ENCODE measurements at regions not wholly inside any gene's neighbourhood (a gene's known extent, or its start where the extent isn't known, plus 50 kb on each side); places are given as distances from the start of the nearest gene placed in this dataset.

- TF ChIP-seq NR2C2 (CRISPR knock-in tag; IDR thresholded peaks at IDR 0.05) (no peak), NR2C2 (tag; IDR thresholded peaks at IDR 0.05) (no peak), SRSF9 (IDR thresholded peaks at IDR 0.05; ENCODE audit: borderline replicate concordance, low read depth, low read length) (no peak), ZNF274 (IDR thresholded peaks at IDR 0.05; ENCODE audit: borderline replicate concordance, low read depth, low read length) (no peak), ZNF740 (CRISPR knock-in tag; IDR thresholded peaks at IDR 0.05) (no peak), ZNF740 (tag; IDR thresholded peaks at IDR 0.05) (no peak), BRCA1 (IDR thresholded peaks at IDR 0.05) (no peak), BRCA1 (CRISPR knock-in tag; IDR thresholded peaks at IDR 0.05) (no peak), MLLT1 (IDR thresholded peaks at IDR 0.05) (no peak), SAFB (IDR thresholded peaks at IDR 0.05; ENCODE audit: borderline replicate concordance, low read depth, low read length) (no peak), ZNF445 (CRISPR knock-in tag; IDR thresholded peaks at IDR 0.05; ENCODE audit: low read depth) (no peak), POLR2A (conservative IDR thresholded peaks at IDR 0.05) (no peak), JUND (IDR thresholded peaks at IDR 0.05; ENCODE audit: borderline replicate concordance, low read depth, low read length) (no peak), JUND (tag; IDR thresholded peaks at IDR 0.05; ENCODE audit: borderline replicate concordance, low read depth, low read length) (no peak), USF2 (CRISPR knock-in tag; IDR thresholded peaks at IDR 0.05) (no peak), XRCC5 (IDR thresholded peaks at IDR 0.05; ENCODE audit: low read depth, low read length) (no peak), FOXP1 (CRISPR knock-in tag; IDR thresholded peaks at IDR 0.05) (no peak)
Observed at GRCh38 chr12:77409551-77409950, 344.2 kb upstream of the E2F7 start.
